GM23338 (cell line): ENCODE measurements at regions not wholly inside any gene's neighbourhood (a gene's known extent, or its start where the extent isn't known, plus 50 kb on each side); places are given as distances from the start of the nearest gene placed in this dataset.

Experiments used
- EZH2 ChIP-seq: fragments of 200-600 bp; sonication (generic); IDR thresholded peaks from one replicate; pipeline ENCODE4 v1.8.0; 2017; ENCODE audit warnings: antibody characterized with exemption, mild to moderate bottlenecking, low read depth; ENCODE audit not compliant: unreplicated experiment
- EZH2phosphoT487 ChIP-seq: fragments of 200-600 bp; sonication (generic); IDR thresholded peaks from one replicate; pipeline ENCODE4 v1.8.1; 2018; ENCODE audit warnings: antibody characterized with exemption; ENCODE audit not compliant: unreplicated experiment
- POLR2AphosphoS5 ChIP-seq: IDR thresholded peaks from 2 replicates; pipeline ENCODE4 v1.6.1; 2016; ENCODE audit warnings: antibody characterized with exemption, low read depth
- TF ChIP-seq, protein P1 (sequence below), 2 experiments: fragments of 200-600 bp in 1 of 2; sonication (generic) in 1 of 2; conservative IDR thresholded peaks; 2 replicates each; pipeline versions ENCODE4 v1.5.1 to v1.6.1; 2016 to 2017; ENCODE audit warnings: antibody characterized with exemption in 2 of 2, low read depth in 2 of 2, mild to moderate bottlenecking in 2 of 2, moderate library complexity in 1 of 2
- TF ChIP-seq, protein P2 (sequence below): fragments of 250-450 bp; sonication (Bioruptor Pico); IDR thresholded peaks from 2 replicates; pipeline ENCODE4 v1.5.0; 2020; ENCODE audit warnings: mild to moderate bottlenecking, moderate library complexity
- TF ChIP-seq, protein P3 (sequence below): IDR thresholded peaks from one replicate; pipeline ENCODE4 v1.6.1; 2018; ENCODE audit warnings: antibody characterized with exemption; ENCODE audit not compliant: unreplicated experiment
- TF ChIP-seq, protein P4 (sequence below): IDR thresholded peaks from 2 replicates; pipeline ENCODE4 v1.6.1; 2016; ENCODE audit warnings: antibody characterized with exemption

DNA sequence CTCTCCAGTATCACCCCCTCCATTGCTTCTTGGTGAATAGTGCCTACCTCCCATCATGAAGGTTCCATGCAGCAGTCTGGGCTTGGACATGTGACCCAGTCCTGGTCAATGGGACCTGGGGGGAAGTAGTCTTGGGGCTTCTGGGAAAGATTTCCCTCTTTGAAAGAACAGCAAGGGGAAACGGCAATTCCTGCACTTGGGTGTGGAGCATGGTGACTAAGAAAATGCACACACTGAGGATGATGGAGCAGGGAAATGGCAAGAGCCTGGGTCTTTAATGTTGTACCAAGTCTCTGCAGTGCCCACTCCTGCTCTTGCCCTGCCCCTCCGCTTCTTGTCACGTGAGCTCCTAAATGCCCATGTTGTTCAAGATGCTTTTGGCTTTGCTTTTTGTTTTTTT, 131.4 kb upstream of the SIX2 start:
- TF ChIP-seq, protein P1, sequence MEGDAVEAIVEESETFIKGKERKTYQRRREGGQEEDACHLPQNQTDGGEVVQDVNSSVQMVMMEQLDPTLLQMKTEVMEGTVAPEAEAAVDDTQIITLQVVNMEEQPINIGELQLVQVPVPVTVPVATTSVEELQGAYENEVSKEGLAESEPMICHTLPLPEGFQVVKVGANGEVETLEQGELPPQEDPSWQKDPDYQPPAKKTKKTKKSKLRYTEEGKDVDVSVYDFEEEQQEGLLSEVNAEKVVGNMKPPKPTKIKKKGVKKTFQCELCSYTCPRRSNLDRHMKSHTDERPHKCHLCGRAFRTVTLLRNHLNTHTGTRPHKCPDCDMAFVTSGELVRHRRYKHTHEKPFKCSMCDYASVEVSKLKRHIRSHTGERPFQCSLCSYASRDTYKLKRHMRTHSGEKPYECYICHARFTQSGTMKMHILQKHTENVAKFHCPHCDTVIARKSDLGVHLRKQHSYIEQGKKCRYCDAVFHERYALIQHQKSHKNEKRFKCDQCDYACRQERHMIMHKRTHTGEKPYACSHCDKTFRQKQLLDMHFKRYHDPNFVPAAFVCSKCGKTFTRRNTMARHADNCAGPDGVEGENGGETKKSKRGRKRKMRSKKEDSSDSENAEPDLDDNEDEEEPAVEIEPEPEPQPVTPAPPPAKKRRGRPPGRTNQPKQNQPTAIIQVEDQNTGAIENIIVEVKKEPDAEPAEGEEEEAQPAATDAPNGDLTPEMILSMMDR (conservative IDR thresholded peaks at IDR 0.05; ENCODE audit: low read depth in 2 of 2): no peak
- TF ChIP-seq EZH2: no peak
- TF ChIP-seq POLR2AphosphoS5: no peak
- TF ChIP-seq, protein P2, sequence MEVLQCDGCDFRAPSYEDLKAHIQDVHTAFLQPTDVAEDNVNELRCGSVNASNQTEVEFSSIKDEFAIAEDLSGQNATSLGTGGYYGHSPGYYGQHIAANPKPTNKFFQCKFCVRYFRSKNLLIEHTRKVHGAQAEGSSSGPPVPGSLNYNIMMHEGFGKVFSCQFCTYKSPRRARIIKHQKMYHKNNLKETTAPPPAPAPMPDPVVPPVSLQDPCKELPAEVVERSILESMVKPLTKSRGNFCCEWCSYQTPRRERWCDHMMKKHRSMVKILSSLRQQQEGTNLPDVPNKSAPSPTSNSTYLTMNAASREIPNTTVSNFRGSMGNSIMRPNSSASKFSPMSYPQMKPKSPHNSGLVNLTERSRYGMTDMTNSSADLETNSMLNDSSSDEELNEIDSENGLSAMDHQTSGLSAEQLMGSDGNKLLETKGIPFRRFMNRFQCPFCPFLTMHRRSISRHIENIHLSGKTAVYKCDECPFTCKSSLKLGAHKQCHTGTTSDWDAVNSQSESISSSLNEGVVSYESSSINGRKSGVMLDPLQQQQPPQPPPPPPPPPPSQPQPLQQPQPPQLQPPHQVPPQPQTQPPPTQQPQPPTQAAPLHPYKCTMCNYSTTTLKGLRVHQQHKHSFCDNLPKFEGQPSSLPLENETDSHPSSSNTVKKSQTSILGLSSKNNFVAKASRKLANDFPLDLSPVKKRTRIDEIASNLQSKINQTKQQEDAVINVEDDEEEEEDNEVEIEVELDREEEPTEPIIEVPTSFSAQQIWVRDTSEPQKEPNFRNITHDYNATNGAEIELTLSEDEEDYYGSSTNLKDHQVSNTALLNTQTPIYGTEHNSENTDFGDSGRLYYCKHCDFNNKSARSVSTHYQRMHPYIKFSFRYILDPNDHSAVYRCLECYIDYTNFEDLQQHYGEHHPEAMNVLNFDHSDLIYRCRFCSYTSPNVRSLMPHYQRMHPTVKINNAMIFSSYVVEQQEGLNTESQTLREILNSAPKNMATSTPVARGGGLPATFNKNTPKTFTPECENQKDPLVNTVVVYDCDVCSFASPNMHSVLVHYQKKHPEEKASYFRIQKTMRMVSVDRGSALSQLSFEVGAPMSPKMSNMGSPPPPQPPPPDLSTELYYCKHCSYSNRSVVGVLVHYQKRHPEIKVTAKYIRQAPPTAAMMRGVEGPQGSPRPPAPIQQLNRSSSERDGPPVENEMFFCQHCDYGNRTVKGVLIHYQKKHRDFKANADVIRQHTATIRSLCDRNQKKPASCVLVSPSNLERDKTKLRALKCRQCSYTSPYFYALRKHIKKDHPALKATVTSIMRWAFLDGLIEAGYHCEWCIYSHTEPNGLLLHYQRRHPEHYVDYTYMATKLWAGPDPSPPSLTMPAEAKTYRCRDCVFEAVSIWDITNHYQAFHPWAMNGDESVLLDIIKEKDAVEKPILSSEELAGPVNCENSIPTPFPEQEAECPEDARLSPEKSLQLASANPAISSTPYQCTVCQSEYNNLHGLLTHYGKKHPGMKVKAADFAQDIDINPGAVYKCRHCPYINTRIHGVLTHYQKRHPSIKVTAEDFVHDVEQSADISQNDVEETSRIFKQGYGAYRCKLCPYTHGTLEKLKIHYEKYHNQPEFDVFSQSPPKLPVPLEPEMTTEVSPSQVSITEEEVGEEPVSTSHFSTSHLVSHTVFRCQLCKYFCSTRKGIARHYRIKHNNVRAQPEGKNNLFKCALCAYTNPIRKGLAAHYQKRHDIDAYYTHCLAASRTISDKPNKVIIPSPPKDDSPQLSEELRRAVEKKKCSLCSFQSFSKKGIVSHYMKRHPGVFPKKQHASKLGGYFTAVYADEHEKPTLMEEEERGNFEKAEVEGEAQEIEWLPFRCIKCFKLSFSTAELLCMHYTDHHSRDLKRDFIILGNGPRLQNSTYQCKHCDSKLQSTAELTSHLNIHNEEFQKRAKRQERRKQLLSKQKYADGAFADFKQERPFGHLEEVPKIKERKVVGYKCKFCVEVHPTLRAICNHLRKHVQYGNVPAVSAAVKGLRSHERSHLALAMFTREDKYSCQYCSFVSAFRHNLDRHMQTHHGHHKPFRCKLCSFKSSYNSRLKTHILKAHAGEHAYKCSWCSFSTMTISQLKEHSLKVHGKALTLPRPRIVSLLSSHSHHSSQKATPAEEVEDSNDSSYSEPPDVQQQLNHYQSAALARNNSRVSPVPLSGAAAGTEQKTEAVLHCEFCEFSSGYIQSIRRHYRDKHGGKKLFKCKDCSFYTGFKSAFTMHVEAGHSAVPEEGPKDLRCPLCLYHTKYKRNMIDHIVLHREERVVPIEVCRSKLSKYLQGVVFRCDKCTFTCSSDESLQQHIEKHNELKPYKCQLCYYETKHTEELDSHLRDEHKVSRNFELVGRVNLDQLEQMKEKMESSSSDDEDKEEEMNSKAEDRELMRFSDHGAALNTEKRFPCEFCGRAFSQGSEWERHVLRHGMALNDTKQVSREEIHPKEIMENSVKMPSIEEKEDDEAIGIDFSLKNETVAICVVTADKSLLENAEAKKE (CRISPR knock-in tag): no peak
- TF ChIP-seq, protein P3, sequence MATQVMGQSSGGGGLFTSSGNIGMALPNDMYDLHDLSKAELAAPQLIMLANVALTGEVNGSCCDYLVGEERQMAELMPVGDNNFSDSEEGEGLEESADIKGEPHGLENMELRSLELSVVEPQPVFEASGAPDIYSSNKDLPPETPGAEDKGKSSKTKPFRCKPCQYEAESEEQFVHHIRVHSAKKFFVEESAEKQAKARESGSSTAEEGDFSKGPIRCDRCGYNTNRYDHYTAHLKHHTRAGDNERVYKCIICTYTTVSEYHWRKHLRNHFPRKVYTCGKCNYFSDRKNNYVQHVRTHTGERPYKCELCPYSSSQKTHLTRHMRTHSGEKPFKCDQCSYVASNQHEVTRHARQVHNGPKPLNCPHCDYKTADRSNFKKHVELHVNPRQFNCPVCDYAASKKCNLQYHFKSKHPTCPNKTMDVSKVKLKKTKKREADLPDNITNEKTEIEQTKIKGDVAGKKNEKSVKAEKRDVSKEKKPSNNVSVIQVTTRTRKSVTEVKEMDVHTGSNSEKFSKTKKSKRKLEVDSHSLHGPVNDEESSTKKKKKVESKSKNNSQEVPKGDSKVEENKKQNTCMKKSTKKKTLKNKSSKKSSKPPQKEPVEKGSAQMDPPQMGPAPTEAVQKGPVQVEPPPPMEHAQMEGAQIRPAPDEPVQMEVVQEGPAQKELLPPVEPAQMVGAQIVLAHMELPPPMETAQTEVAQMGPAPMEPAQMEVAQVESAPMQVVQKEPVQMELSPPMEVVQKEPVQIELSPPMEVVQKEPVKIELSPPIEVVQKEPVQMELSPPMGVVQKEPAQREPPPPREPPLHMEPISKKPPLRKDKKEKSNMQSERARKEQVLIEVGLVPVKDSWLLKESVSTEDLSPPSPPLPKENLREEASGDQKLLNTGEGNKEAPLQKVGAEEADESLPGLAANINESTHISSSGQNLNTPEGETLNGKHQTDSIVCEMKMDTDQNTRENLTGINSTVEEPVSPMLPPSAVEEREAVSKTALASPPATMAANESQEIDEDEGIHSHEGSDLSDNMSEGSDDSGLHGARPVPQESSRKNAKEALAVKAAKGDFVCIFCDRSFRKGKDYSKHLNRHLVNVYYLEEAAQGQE: no peak
- no peak for TF ChIP-seq EZH2phosphoT487
- TF ChIP-seq, protein P4, sequence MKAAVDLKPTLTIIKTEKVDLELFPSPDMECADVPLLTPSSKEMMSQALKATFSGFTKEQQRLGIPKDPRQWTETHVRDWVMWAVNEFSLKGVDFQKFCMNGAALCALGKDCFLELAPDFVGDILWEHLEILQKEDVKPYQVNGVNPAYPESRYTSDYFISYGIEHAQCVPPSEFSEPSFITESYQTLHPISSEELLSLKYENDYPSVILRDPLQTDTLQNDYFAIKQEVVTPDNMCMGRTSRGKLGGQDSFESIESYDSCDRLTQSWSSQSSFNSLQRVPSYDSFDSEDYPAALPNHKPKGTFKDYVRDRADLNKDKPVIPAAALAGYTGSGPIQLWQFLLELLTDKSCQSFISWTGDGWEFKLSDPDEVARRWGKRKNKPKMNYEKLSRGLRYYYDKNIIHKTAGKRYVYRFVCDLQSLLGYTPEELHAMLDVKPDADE: no peak
